ENCODE measurements at regions not wholly inside any gene's neighbourhood (a gene's known extent, or its start where the extent isn't known, plus 50 kb on each side); places are given as distances from the start of the nearest gene placed in this dataset.

- Histone ChIP-seq H3K4me2 (ENCODE audit: low read length) (no peak overlapping the region), H3K9ac (ENCODE audit: low read length) (no peak overlapping the region), H3K79me2 (ENCODE audit: insufficient read depth, low read length) (no peaks in the 10 kb centered on the region), H3K4me1 (ENCODE audit: control insufficient read depth in 1 of 2, insufficient read depth in 2 of 2, low read length in 2 of 2) (no peaks in the 10 kb centered on the region), H3K9me3 (ENCODE audit: control insufficient read depth in 1 of 2, insufficient read depth in 1 of 2, low read depth in 1 of 2, low read length in 2 of 2) (no peaks in the 10 kb centered on the region), H3K27me3 (ENCODE audit: insufficient read depth, low read length) (peaks cover 38% of the 10 kb centered on the region), H3K27ac (ENCODE audit: low read depth, low read length) (no peak overlapping the region), H3K4me3 (replicated peaks in 1 of 2; ENCODE audit: low read depth in 1 of 2, low read length in 2 of 2) (no peak overlapping the region), H4K20me1 (ENCODE audit: insufficient read depth) (no peaks in the 10 kb centered on the region), H3K36me3 (ENCODE audit: control insufficient read depth in 1 of 2, insufficient read depth in 2 of 2, low read length in 2 of 2) (no peaks in the 10 kb centered on the region), H3K9me2 (ENCODE audit: insufficient read depth) (no peaks in the 10 kb centered on the region), H2AFZ (ENCODE audit: low read depth, low read length, poor library complexity, severe bottlenecking) (no peak overlapping the region)
- ATAC-seq (no peak), DNase-seq (ENCODE audit: low read depth, low spot score) (no peak)
- RAD21 ChIA-PET (ENCODE audit: low non-redundant PET in 1 of 2, low total read pairs in 2 of 2, uncharacterized antibody in 2 of 2, unreplicated experiment in 2 of 2) = no interaction called here
- BruUV-seq (replicated peaks) = no TSS peak
- intact Hi-C loops (cut with micrococcal nuclease) = loop anchor here (10.0 kb wide), 1 partner anchor 208 kb away; no protein-coding TSS in a partner anchor
- TF ChIP-seq EGR1 (IDR thresholded peaks at IDR 0.05; ENCODE audit: low read depth) = no peak
- no peak for TF ChIP-seq SIN3A (IDR thresholded peaks at IDR 0.05; ENCODE audit: low read depth)
- TF ChIP-seq FOSL1 (IDR thresholded peaks at IDR 0.05; ENCODE audit: low read depth) = no peak
- TF ChIP-seq ZBTB33 (IDR thresholded peaks at IDR 0.05; ENCODE audit: extremely low read depth, insufficient replicate concordance, low read length) = no peak
- TF ChIP-seq ZNF274 (IDR thresholded peaks at IDR 0.05; ENCODE audit: low read depth, low read length) = no peak
- CTCF ChIA-PET = interaction anchor here (1.1 kb wide), 1 partner anchor 702 kb away, joined by 3 read pairs; no protein-coding TSS in a partner anchor
- POLR2A ChIA-PET = no interaction called here
Measured at GRCh38 chr9:87116492-87116891, 169.2 kb upstream of the GAS1 start.

GRCh38 chr9:87118594-87118993 is 171.3 kb upstream of the GAS1 start:
- H3K79me2 ChIP-seq (ENCODE audit: insufficient read depth, low read length) = no peaks in the 10 kb centered on the region
- H3K27ac ChIP-seq (ENCODE audit: low read depth, low read length) = no peak overlapping the region
- intact Hi-C loops (cut with micrococcal nuclease) = loop anchor here (10.0 kb wide), 1 partner anchor 206 kb away; no protein-coding TSS in a partner anchor
- no TSS peak for BruUV-seq (replicated peaks)
- no peaks in the 10 kb centered on the region for H3K36me3 ChIP-seq (ENCODE audit: control insufficient read depth in 1 of 2, insufficient read depth in 2 of 2, low read length in 2 of 2)
- DNase-seq (ENCODE audit: low read depth, low spot score) (no peak), ATAC-seq (no peak)
- H3K4me3 ChIP-seq (replicated peaks in 1 of 2; ENCODE audit: low read depth in 1 of 2, low read length in 2 of 2) = no peak overlapping the region
- H3K4me2 ChIP-seq (ENCODE audit: low read length) = no peak overlapping the region
- H4K20me1 ChIP-seq (ENCODE audit: insufficient read depth) = no peaks in the 10 kb centered on the region
- ChIA-PET POLR2A (no interaction called here), CTCF (no interaction called here), RAD21 (ENCODE audit: low non-redundant PET in 1 of 2, low total read pairs in 2 of 2, uncharacterized antibody in 2 of 2, unreplicated experiment in 2 of 2) (no interaction called here)
- TF ChIP-seq POLR2A (IDR thresholded peaks at IDR 0.05; ENCODE audit: borderline replicate concordance, extremely low read depth, insufficient read depth, insufficient read length) = no peak
- no peak for TF ChIP-seq ZFX (IDR thresholded peaks at IDR 0.05)
- no peak for TF ChIP-seq EZH2phosphoT487 (IDR thresholded peaks at IDR 0.05; ENCODE audit: borderline replicate concordance)
- TF ChIP-seq TCF7L2 (IDR thresholded peaks at IDR 0.05; ENCODE audit: borderline replicate concordance, extremely low read depth, insufficient read depth, insufficient read length) = no peak
- no peak for TF ChIP-seq SRF (IDR thresholded peaks at IDR 0.05; ENCODE audit: low read depth)
- TF ChIP-seq EGR1 (IDR thresholded peaks at IDR 0.05; ENCODE audit: low read depth) = no peak
- TF ChIP-seq MAX (IDR thresholded peaks at IDR 0.05) = no peak
- no peak for TF ChIP-seq ATF3 (IDR thresholded peaks at IDR 0.05)
- TF ChIP-seq EZH2 (IDR thresholded peaks at IDR 0.05) = no peak
- TF ChIP-seq RAD21 (IDR thresholded peaks at IDR 0.05; ENCODE audit: low read depth) = no peak
- no peak for TF ChIP-seq YY1 (IDR thresholded peaks at IDR 0.05; ENCODE audit: extremely low read depth, insufficient replicate concordance, low read depth, low read length)
- no peak for TF ChIP-seq CEBPB (IDR thresholded peaks at IDR 0.05; ENCODE audit: low read depth)
- H3K4me1 ChIP-seq (ENCODE audit: control insufficient read depth in 1 of 2, insufficient read depth in 2 of 2, low read length in 2 of 2) = no peaks in the 10 kb centered on the region
- H3K9me2 ChIP-seq (ENCODE audit: insufficient read depth) = no peaks in the 10 kb centered on the region
- H3K9me3 ChIP-seq (ENCODE audit: control insufficient read depth in 1 of 2, insufficient read depth in 1 of 2, low read depth in 1 of 2, low read length in 2 of 2) = no peaks in the 10 kb centered on the region
- H2AFZ ChIP-seq (ENCODE audit: low read depth, low read length, poor library complexity, severe bottlenecking) = no peak overlapping the region
- H3K9ac ChIP-seq (ENCODE audit: low read length) = no peak overlapping the region
- H3K27me3 ChIP-seq (ENCODE audit: insufficient read depth, low read length) = peaks cover 32% of the 10 kb centered on the region

Measured in HCT116 (cell line).